Activated T-helper 1 cell treated with anti-CD3 and anti-CD28 coated beads, Interleukin-2, amount 50 U/mL, for 16 hours (primary cell): ENCODE measurements at regions not wholly inside any gene's neighbourhood (a gene's known extent, or its start where the extent isn't known, plus 50 kb on each side); places are given as distances from the start of the nearest gene placed in this dataset.

Experiments
- DNase-seq, 2 donors: peaks; one replicate each; pipeline ENCODE4 v3.0.0-alpha.2; 2020; ENCODE audit warnings: low read depth in 1 of 2, low spot score in 1 of 2

- DNase-seq: no peak
Measured at GRCh38 chr13:31081316-31081715, 80.4 kb downstream of the HSPH1 start.

GRCh38 chr13:31074756-31075155 is 86.9 kb downstream of the HSPH1 start:
- DNase-seq: no peak

GRCh38 chr13:31073859-31074718 is 87.6 kb downstream of the HSPH1 start:
- no peak for DNase-seq

- DNase-seq: no peak
Measured at GRCh38 chr13:31072041-31072440, 89.7 kb downstream of the HSPH1 start.

- no peak for DNase-seq
Measured at GRCh38 chr13:31069808-31070534, 91.7 kb downstream of the HSPH1 start.

GRCh38 chr13:31068119-31068423 is 93.6 kb downstream of the HSPH1 start:
- DNase-seq: no peak

- DNase-seq: no peak
Measured at GRCh38 chr13:31067416-31068118, 94.1 kb downstream of the HSPH1 start.

GRCh38 chr13:31064636-31065035 is 97.1 kb downstream of the HSPH1 start:
- no peak for DNase-seq

GRCh38 chr13:31063772-31064171 is 97.9 kb downstream of the HSPH1 start:
- DNase-seq: no peak

GRCh38 chr13:31060655-31061054 is 101.0 kb downstream of the HSPH1 start:
- no peak for DNase-seq

GRCh38 chr13:31060220-31060619 is 101.5 kb downstream of the HSPH1 start:
- no peak for DNase-seq

- no peak for DNase-seq
Measured at GRCh38 chr13:31057403-31058033, 104.2 kb downstream of the HSPH1 start.

- DNase-seq: no peak
Measured at GRCh38 chr13:31056644-31057271, 104.9 kb downstream of the HSPH1 start.

GRCh38 chr13:31055589-31055988 is 106.1 kb downstream of the HSPH1 start:
- no peak for DNase-seq

- no peak for DNase-seq
Measured at GRCh38 chr13:31054632-31055031, 107.1 kb downstream of the HSPH1 start.

GRCh38 chr13:31053896-31054295 is 107.8 kb downstream of the HSPH1 start:
- DNase-seq: no peak

- DNase-seq: no peak
Measured at GRCh38 chr13:31053091-31053490, 108.6 kb downstream of the HSPH1 start.

- no peak for DNase-seq
Measured at GRCh38 chr13:31052478-31052877, 109.2 kb downstream of the HSPH1 start.

- no peak for DNase-seq
Measured at GRCh38 chr13:31051999-31052398, 109.7 kb downstream of the HSPH1 start.

- no peak for DNase-seq
Measured at GRCh38 chr13:31050486-31051400, 111.0 kb downstream of the HSPH1 start.
